ENCODE measurements at regions not wholly inside any gene's neighbourhood (a gene's known extent, or its start where the extent isn't known, plus 50 kb on each side); places are given as distances from the start of the nearest gene placed in this dataset.
A peak's percentile ranks its signal among the peaks of the same experiment; 100 is the strongest.
"Not testable (repeated sequence)": the region's sequence is repeated elsewhere in the genome, so short reads cannot be mapped to it uniquely, and the experiment has no call there.

- Histone ChIP-seq H3K36me3 (no peaks in the 10 kb centered on the region), H3K27ac (no peak overlapping the region), H3K4me3 (no peak overlapping the region), H3K4me2 (peak overlapping the region in 9 of 11 experiments; percentile 37 to 83 (median 72); a peak in 16 of 22 replicates), H4K20me1 (no peaks in the 10 kb centered on the region), H3K27me3 (no peaks in the 10 kb centered on the region), H3K9ac (no peak overlapping the region), H3K4me1 (peaks cover 1 to 22% (median 14%) of the 10 kb centered on the region in 10 experiments; a peak in 18 of 20 replicates), H3K9me3 (replicated peaks in 1 of 11) (no peaks in the 10 kb centered on the region)
- no peak for TF ChIP-seq Cebpa-rat (IDR thresholded peaks at IDR 0.05)
These were observed 152.8 kb upstream of the ZNF519 start for GRCh38 chr18:14285053-14285452.

GRCh38 chr18:14275391-14275790, 143.2 kb upstream of the ZNF519 start:
- not testable (repeated sequence) for H3K4me3 ChIP-seq; H3K9me3 ChIP-seq (replicated peaks in 1 of 11); H3K36me3 ChIP-seq; H3K27ac ChIP-seq; H3K27me3 ChIP-seq; H4K20me1 ChIP-seq; H3K9ac ChIP-seq; H3K4me2 ChIP-seq
- H3K4me1 ChIP-seq = peaks cover 8 to 17% (median 10%) of the 10 kb centered on the region in 10 experiments; a peak in 16 of 20 replicates

- not testable (repeated sequence) for H4K20me1 ChIP-seq; H3K4me3 ChIP-seq; H3K4me2 ChIP-seq; H3K4me1 ChIP-seq; H3K36me3 ChIP-seq; H3K9me3 ChIP-seq (replicated peaks in 1 of 11); H3K27ac ChIP-seq; H3K9ac ChIP-seq; H3K27me3 ChIP-seq
These were observed 133.6 kb upstream of the ZNF519 start for GRCh38 chr18:14265637-14266410.

- H3K4me3 ChIP-seq; H3K36me3 ChIP-seq; H3K27me3 ChIP-seq; H3K9ac ChIP-seq; H4K20me1 ChIP-seq; H3K4me1 ChIP-seq; H3K27ac ChIP-seq; H3K4me2 ChIP-seq; H3K9me3 ChIP-seq (replicated peaks in 1 of 11): not testable (repeated sequence)
These were observed 130.6 kb upstream of the ZNF519 start for GRCh38 chr18:14262786-14263185.

GRCh38 chr18:14250084-14250677, 117.9 kb upstream of the ZNF519 start:
- not testable (repeated sequence) for H3K9me3 ChIP-seq (replicated peaks in 1 of 11); H3K27me3 ChIP-seq; H3K9ac ChIP-seq; H3K4me2 ChIP-seq; H4K20me1 ChIP-seq; H3K4me1 ChIP-seq; H3K27ac ChIP-seq; H3K4me3 ChIP-seq; H3K36me3 ChIP-seq

GRCh38 chr18:14239224-14239623, 107.0 kb upstream of the ZNF519 start:
- not testable (repeated sequence) for H3K9me3 ChIP-seq (replicated peaks in 1 of 11); H3K27me3 ChIP-seq; H3K9ac ChIP-seq; H3K4me2 ChIP-seq; H3K27ac ChIP-seq; H3K36me3 ChIP-seq; H4K20me1 ChIP-seq; H3K4me3 ChIP-seq
- peaks cover 0 to 16% (median 0%) of the 10 kb centered on the region in 10 experiments; a peak in 2 of 20 replicates for H3K4me1 ChIP-seq

GRCh38 chr18:14236356-14237048, 104.3 kb upstream of the ZNF519 start:
- H3K27me3 ChIP-seq; H3K36me3 ChIP-seq; H3K4me2 ChIP-seq; H3K27ac ChIP-seq; H3K4me3 ChIP-seq; H3K9ac ChIP-seq; H4K20me1 ChIP-seq; H3K9me3 ChIP-seq (replicated peaks in 1 of 11): not testable (repeated sequence)
- H3K4me1 ChIP-seq = peaks cover 0 to 16% (median 0%) of the 10 kb centered on the region in 10 experiments; a peak in 2 of 20 replicates

- H3K4me1 ChIP-seq, H4K20me1 ChIP-seq, H3K27me3 ChIP-seq, H3K27ac ChIP-seq, H3K4me2 ChIP-seq, H3K36me3 ChIP-seq, H3K9ac ChIP-seq, H3K4me3 ChIP-seq: not testable (repeated sequence)
- H3K9me3 ChIP-seq (replicated peaks in 1 of 11) = peaks cover 34 to 40% (median 37%) of the 10 kb centered on the region in 11 experiments
These were observed 93.0 kb upstream of the ZNF519 start for GRCh38 chr18:14225286-14225679.

GRCh38 chr18:14224551-14225285, 92.5 kb upstream of the ZNF519 start:
- H3K4me2 ChIP-seq, H3K4me3 ChIP-seq, H4K20me1 ChIP-seq, H3K9ac ChIP-seq, H3K27ac ChIP-seq, H3K4me1 ChIP-seq, H3K27me3 ChIP-seq, H3K36me3 ChIP-seq: not testable (repeated sequence)
- H3K9me3 ChIP-seq (replicated peaks in 1 of 11) = peaks cover 34 to 40% (median 37%) of the 10 kb centered on the region in 11 experiments

- H3K4me2 ChIP-seq, H3K27me3 ChIP-seq, H3K27ac ChIP-seq, H3K4me3 ChIP-seq, H3K9ac ChIP-seq, H3K4me1 ChIP-seq, H4K20me1 ChIP-seq, H3K36me3 ChIP-seq: not testable (repeated sequence)
- peaks cover 34 to 40% (median 37%) of the 10 kb centered on the region in 11 experiments for H3K9me3 ChIP-seq (replicated peaks in 1 of 11)
These were observed 91.7 kb upstream of the ZNF519 start for GRCh38 chr18:14223919-14224318.

GRCh38 chr18:14223231-14223822, 91.1 kb upstream of the ZNF519 start:
- H3K36me3 ChIP-seq, H3K4me1 ChIP-seq, H4K20me1 ChIP-seq, H3K27ac ChIP-seq, H3K9ac ChIP-seq, H3K4me2 ChIP-seq, H3K27me3 ChIP-seq: not testable (repeated sequence)
- H3K4me3 ChIP-seq = peak overlapping the region in 2 of 10 experiments; percentile 10 to 20; a peak in 3 of 20 replicates
- peaks cover 34 to 40% (median 37%) of the 10 kb centered on the region in 11 experiments for H3K9me3 ChIP-seq (replicated peaks in 1 of 11)

GRCh38 chr18:14222354-14223221, 90.4 kb upstream of the ZNF519 start:
- H4K20me1 ChIP-seq, H3K27ac ChIP-seq: not testable (repeated sequence)
- H3K9me3 ChIP-seq (replicated peaks in 1 of 11) = peaks cover 34 to 40% (median 37%) of the 10 kb centered on the region in 11 experiments

More at GRCh38 chr18:14222354-14223221, 90.4 kb upstream of the ZNF519 start:
- not testable (repeated sequence) for H3K4me1 ChIP-seq, H3K9ac ChIP-seq, H3K36me3 ChIP-seq, H3K27me3 ChIP-seq, H3K4me2 ChIP-seq
- peak overlapping the region in 2 of 10 experiments; percentile 10 to 20; a peak in 3 of 20 replicates for H3K4me3 ChIP-seq
